ENCODE measurements at regions not wholly inside any gene's neighbourhood (a gene's known extent, or its start where the extent isn't known, plus 50 kb on each side); places are given as distances from the start of the nearest gene placed in this dataset.

- no peak for ATAC-seq (ENCODE audit: insufficient read depth, low FRiP score)
- Histone ChIP-seq H3K36me3 (ENCODE audit: control insufficient read depth in 4 of 4, insufficient read depth in 4 of 4, low read length in 4 of 4) (no peaks in the 10 kb centered on the region), H3K27ac (ENCODE audit: low read depth in 1 of 2, low read length in 1 of 2) (no peak overlapping the region), H3K4me3 (no peak overlapping the region), H3K9me3 (ENCODE audit: control insufficient read depth in 4 of 4, insufficient read depth in 3 of 4, low read length in 3 of 4) (no peaks in the 10 kb centered on the region), H3K4me1 (ENCODE audit: control insufficient read depth in 5 of 5, insufficient read depth in 5 of 5, low read length in 5 of 5) (no peaks in the 10 kb centered on the region), H3K27me3 (ENCODE audit: control insufficient read depth in 3 of 3, insufficient read depth in 3 of 3, low read length in 2 of 3) (no peaks in the 10 kb centered on the region), H3K9ac (ENCODE audit: insufficient read depth in 1 of 2, low read length in 2 of 2) (no peak overlapping the region)
- no peak for TF ChIP-seq CTCF (IDR thresholded peaks at IDR 0.05; ENCODE audit: control extremely low read depth, extremely low read depth)
- DNase-seq = no peak
- 91 to 92% methylated on average over 5 of the region's 5 CpGs for WGBS, 2 donors
Observed at GRCh38 chr12:127670294-127670693, 596.7 kb upstream of the TMEM132C start.

DNA sequence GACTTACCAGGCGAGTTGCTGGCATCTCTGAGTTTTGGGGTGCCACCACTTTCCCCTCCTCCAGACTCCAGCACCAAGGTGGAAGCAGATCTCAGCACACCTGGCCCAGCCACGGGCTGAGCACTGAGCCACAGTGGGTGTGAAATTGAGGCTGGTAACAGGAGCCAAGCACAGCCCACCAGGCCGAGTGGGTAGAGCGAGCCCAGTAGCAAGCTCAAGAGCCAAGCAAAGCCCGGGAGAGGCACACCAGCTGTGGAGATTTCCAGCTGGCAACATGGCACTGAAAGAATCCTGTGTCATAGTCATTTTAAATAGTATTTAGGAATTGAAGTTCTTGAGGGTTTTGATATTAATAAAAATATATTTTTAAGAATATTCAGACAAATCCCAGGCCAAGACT is 596.2 kb upstream of the TMEM132C start:
- TF ChIP-seq CTCF (IDR thresholded peaks at IDR 0.05; ENCODE audit: control extremely low read depth, extremely low read depth) = no peak
- H3K27me3 ChIP-seq (ENCODE audit: control insufficient read depth in 3 of 3, insufficient read depth in 3 of 3, low read length in 2 of 3) = no peaks in the 10 kb centered on the region
- no peaks in the 10 kb centered on the region for H3K36me3 ChIP-seq (ENCODE audit: control insufficient read depth in 4 of 4, insufficient read depth in 4 of 4, low read length in 4 of 4)
- no peak overlapping the region for H3K9ac ChIP-seq (ENCODE audit: insufficient read depth in 1 of 2, low read length in 2 of 2)
- WGBS, 2 donors = 84 to 86% methylated on average over 5 of the region's 5 CpGs
- H3K9me3 ChIP-seq (ENCODE audit: control insufficient read depth in 4 of 4, insufficient read depth in 3 of 4, low read length in 3 of 4) = no peaks in the 10 kb centered on the region
- H3K27ac ChIP-seq (ENCODE audit: low read depth in 1 of 2, low read length in 1 of 2) = no peak overlapping the region
- H3K4me1 ChIP-seq (ENCODE audit: control insufficient read depth in 5 of 5, insufficient read depth in 5 of 5, low read length in 5 of 5) = no peaks in the 10 kb centered on the region
- ATAC-seq (ENCODE audit: insufficient read depth, low FRiP score) = no peak
- DNase-seq = no peak
- no peak overlapping the region for H3K4me3 ChIP-seq

GRCh38 chr12:127675936-127676335 is 591.0 kb upstream of the TMEM132C start:
- H3K9me3 ChIP-seq (ENCODE audit: control insufficient read depth in 4 of 4, insufficient read depth in 3 of 4, low read length in 3 of 4) = no peaks in the 10 kb centered on the region
- no peaks in the 10 kb centered on the region for H3K4me1 ChIP-seq (ENCODE audit: control insufficient read depth in 5 of 5, insufficient read depth in 5 of 5, low read length in 5 of 5)
- H3K27ac ChIP-seq (ENCODE audit: low read depth in 1 of 2, low read length in 1 of 2) = no peak overlapping the region
- no peaks in the 10 kb centered on the region for H3K27me3 ChIP-seq (ENCODE audit: control insufficient read depth in 3 of 3, insufficient read depth in 3 of 3, low read length in 2 of 3)
- H3K4me3 ChIP-seq = no peak overlapping the region
- no peak overlapping the region for H3K9ac ChIP-seq (ENCODE audit: insufficient read depth in 1 of 2, low read length in 2 of 2)
- H3K36me3 ChIP-seq (ENCODE audit: control insufficient read depth in 4 of 4, insufficient read depth in 4 of 4, low read length in 4 of 4) = no peaks in the 10 kb centered on the region
- 81 to 84% methylated on average over 6 of the region's 6 CpGs for WGBS, 2 donors
- DNase-seq (no peak), ATAC-seq (ENCODE audit: insufficient read depth, low FRiP score) (no peak)
- TF ChIP-seq CTCF (IDR thresholded peaks at IDR 0.05; ENCODE audit: control extremely low read depth, extremely low read depth) = no peak

- H3K4me3 ChIP-seq = no peak overlapping the region
- H3K27ac ChIP-seq (ENCODE audit: low read depth in 1 of 2, low read length in 1 of 2) = no peak overlapping the region
- peak; percentile 74 to 85 (median 79) for DNase-seq
- no peaks in the 10 kb centered on the region for H3K4me1 ChIP-seq (ENCODE audit: control insufficient read depth in 5 of 5, insufficient read depth in 5 of 5, low read length in 5 of 5)
- no peaks in the 10 kb centered on the region for H3K36me3 ChIP-seq (ENCODE audit: control insufficient read depth in 4 of 4, insufficient read depth in 4 of 4, low read length in 4 of 4)
- peak; percentile 52 for TF ChIP-seq CTCF (IDR thresholded peaks at IDR 0.05; ENCODE audit: control extremely low read depth, extremely low read depth)
- H3K9ac ChIP-seq (ENCODE audit: insufficient read depth in 1 of 2, low read length in 2 of 2) = no peak overlapping the region
- no peaks in the 10 kb centered on the region for H3K27me3 ChIP-seq (ENCODE audit: control insufficient read depth in 3 of 3, insufficient read depth in 3 of 3, low read length in 2 of 3)
- ATAC-seq (ENCODE audit: insufficient read depth, low FRiP score) = no peak
- H3K9me3 ChIP-seq (ENCODE audit: control insufficient read depth in 4 of 4, insufficient read depth in 3 of 4, low read length in 3 of 4) = no peaks in the 10 kb centered on the region
- 26% methylated on average over 10 of the region's 10 CpGs for WGBS, 2 donors
Observed at GRCh38 chr12:127677537-127678131, 589.3 kb upstream of the TMEM132C start.
